DOHH2 (cell line): ENCODE measurements at regions not wholly inside any gene's neighbourhood (a gene's known extent, or its start where the extent isn't known, plus 50 kb on each side); places are given as distances from the start of the nearest gene placed in this dataset.

Experiments used
- H3F3A ChIP-seq: fragments of 200-600 bp; sonication (generic), shearing (Covaris generic); 2 replicates; pipeline ENCODE4 v1.6.0; 2016; ENCODE audit warnings: antibody characterized with exemption, mild to moderate bottlenecking; ENCODE audit not compliant: control insufficient read depth, insufficient read depth
- H3K27ac ChIP-seq: fragments of 200-600 bp; sonication (generic); 2 replicates; pipeline ENCODE4 v1.5.1; 2014; ENCODE audit warnings: low read depth, mild to moderate bottlenecking, low read length, moderate library complexity
- H3K27me3 ChIP-seq: fragments of 200-600 bp; sonication (generic); 2 replicates; pipeline ENCODE4 v1.6.1; 2014; ENCODE audit warnings: mild to moderate bottlenecking, low read length, mixed read lengths; ENCODE audit not compliant: control insufficient read depth
- H3K36me3 ChIP-seq: fragments of 200-600 bp; sonication (generic); 2 replicates; pipeline ENCODE4 v1.6.1; 2014; ENCODE audit warnings: mild to moderate bottlenecking, low read length, moderate library complexity, mixed read lengths; ENCODE audit not compliant: control insufficient read depth
- H3K4me1 ChIP-seq: fragments of 200-600 bp; sonication (generic); 2 replicates; pipeline ENCODE4 v1.6.1; 2014; ENCODE audit warnings: mild to moderate bottlenecking, low read length, mixed read lengths; ENCODE audit not compliant: control insufficient read depth
- H3K4me2 ChIP-seq: fragments of 200-600 bp; sonication (generic); 2 replicates; pipeline ENCODE4 v1.6.0; 2014; ENCODE audit warnings: mild to moderate bottlenecking, low read length, moderate library complexity
- H3K4me3 ChIP-seq: fragments of 200-600 bp; sonication (generic); 2 replicates; pipeline ENCODE4 v1.5.1; 2014; ENCODE audit warnings: mild to moderate bottlenecking, low read length, mixed read lengths
- H3K79me2 ChIP-seq: fragments of 200-600 bp; sonication (generic); 2 replicates; pipeline ENCODE4 v1.6.1; 2014; ENCODE audit warnings: mild to moderate bottlenecking, low read length, mixed read lengths; ENCODE audit not compliant: control insufficient read depth
- H3K9me2 ChIP-seq: fragments of 200-600 bp; sonication (generic); replicated peaks from 2 replicates; pipeline ENCODE4 v1.6.1; 2014; ENCODE audit warnings: mild to moderate bottlenecking, low read length, mixed read lengths; ENCODE audit not compliant: control insufficient read depth
- H3K9me3 ChIP-seq: fragments of 200-600 bp; sonication (generic); 2 replicates; pipeline ENCODE4 v1.6.1; 2014; ENCODE audit warnings: antibody characterized with exemption, low read length, mixed read lengths; ENCODE audit not compliant: control insufficient read depth, insufficient read depth
- H4K20me1 ChIP-seq: fragments of 200-600 bp; sonication (generic); 2 replicates; pipeline ENCODE4 v1.6.0; 2014; ENCODE audit warnings: low read depth, mild to moderate bottlenecking, antibody characterized with exemption, low read length, moderate library complexity; ENCODE audit not compliant: control insufficient read depth, insufficient read depth
- EZH2phosphoT487 ChIP-seq: fragments of 200-600 bp; sonication (generic); IDR thresholded peaks from 2 replicates; pipeline ENCODE4 v1.6.1; 2017; ENCODE audit warnings: borderline replicate concordance, mild to moderate bottlenecking, antibody characterized with exemption, low read length, moderate library complexity, mixed read lengths
- TF ChIP-seq, protein P1 (sequence below): fragments of 200-600 bp; sonication (generic); IDR thresholded peaks from one replicate; pipeline ENCODE4 v1.5.1; 2014; ENCODE audit warnings: antibody characterized with exemption, mild to moderate bottlenecking, low read depth, low read length; ENCODE audit not compliant: poor library complexity, severe bottlenecking

GRCh38 chr19:28301961-28302360, 911.0 kb downstream of the UQCRFS1 start:
- H3K9me2 ChIP-seq = no peaks in the 10 kb centered on the region
- H3K4me2 ChIP-seq = no peak overlapping the region
- H3K27ac ChIP-seq = no peak overlapping the region
- TF ChIP-seq, protein P1, sequence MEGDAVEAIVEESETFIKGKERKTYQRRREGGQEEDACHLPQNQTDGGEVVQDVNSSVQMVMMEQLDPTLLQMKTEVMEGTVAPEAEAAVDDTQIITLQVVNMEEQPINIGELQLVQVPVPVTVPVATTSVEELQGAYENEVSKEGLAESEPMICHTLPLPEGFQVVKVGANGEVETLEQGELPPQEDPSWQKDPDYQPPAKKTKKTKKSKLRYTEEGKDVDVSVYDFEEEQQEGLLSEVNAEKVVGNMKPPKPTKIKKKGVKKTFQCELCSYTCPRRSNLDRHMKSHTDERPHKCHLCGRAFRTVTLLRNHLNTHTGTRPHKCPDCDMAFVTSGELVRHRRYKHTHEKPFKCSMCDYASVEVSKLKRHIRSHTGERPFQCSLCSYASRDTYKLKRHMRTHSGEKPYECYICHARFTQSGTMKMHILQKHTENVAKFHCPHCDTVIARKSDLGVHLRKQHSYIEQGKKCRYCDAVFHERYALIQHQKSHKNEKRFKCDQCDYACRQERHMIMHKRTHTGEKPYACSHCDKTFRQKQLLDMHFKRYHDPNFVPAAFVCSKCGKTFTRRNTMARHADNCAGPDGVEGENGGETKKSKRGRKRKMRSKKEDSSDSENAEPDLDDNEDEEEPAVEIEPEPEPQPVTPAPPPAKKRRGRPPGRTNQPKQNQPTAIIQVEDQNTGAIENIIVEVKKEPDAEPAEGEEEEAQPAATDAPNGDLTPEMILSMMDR = no peak
- TF ChIP-seq EZH2phosphoT487 = no peak
- no peaks in the 10 kb centered on the region for H4K20me1 ChIP-seq
- H3K9me3 ChIP-seq = 0 out of 2 replicates have a peak, but pooled peaks cover 2% of the 10 kb centered on the region
- H3K36me3 ChIP-seq = no peaks in the 10 kb centered on the region
- H3F3A ChIP-seq = no peaks in the 10 kb centered on the region
- no peaks in the 10 kb centered on the region for H3K4me1 ChIP-seq
- H3K79me2 ChIP-seq = no peaks in the 10 kb centered on the region
- H3K4me3 ChIP-seq = no peak overlapping the region
- no peaks in the 10 kb centered on the region for H3K27me3 ChIP-seq

GRCh38 chr19:28301463-28301862, 911.5 kb downstream of the UQCRFS1 start:
- Histone ChIP-seq H4K20me1 (no peaks in the 10 kb centered on the region), H3K4me2 (no peak overlapping the region), H3K4me1 (no peaks in the 10 kb centered on the region), H3K27me3 (no peaks in the 10 kb centered on the region), H3K4me3 (no peak overlapping the region), H3K27ac (no peak overlapping the region), H3K9me2 (no peaks in the 10 kb centered on the region), H3F3A (no peaks in the 10 kb centered on the region), H3K79me2 (no peaks in the 10 kb centered on the region), H3K36me3 (no peaks in the 10 kb centered on the region), H3K9me3 (0 out of 2 replicates have a peak, but pooled peaks cover 3% of the 10 kb centered on the region)
- no peak for TF ChIP-seq EZH2phosphoT487
- TF ChIP-seq, protein P1 = no peak

DNA sequence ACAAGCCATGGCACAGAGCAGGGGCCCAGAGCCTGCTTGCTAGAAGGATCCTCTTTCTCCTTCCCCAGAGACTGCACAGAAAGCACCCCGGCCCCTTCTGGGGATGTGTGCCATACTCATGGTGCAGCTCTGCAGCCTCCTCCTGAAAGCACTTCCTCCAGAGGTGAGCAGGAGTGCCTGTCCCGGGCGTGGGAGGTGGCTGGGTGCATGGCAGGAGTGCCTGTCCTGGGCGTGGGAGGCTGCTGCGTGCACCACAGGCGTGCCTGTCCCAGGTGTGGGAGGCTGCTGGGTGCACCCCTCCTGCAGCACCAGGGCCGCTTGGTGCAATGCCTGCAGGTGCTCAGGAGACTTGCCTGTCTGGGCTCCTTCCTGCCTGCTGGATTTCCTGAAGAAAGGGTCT, 913.3 kb downstream of the UQCRFS1 start:
- Histone ChIP-seq H3K9me3 (0 out of 2 replicates have a peak, but pooled peaks cover 3% of the 10 kb centered on the region), H3K4me2 (no peak overlapping the region), H3K4me3 (no peak overlapping the region), H3K79me2 (no peaks in the 10 kb centered on the region), H3K27me3 (no peaks in the 10 kb centered on the region), H3K9me2 (no peaks in the 10 kb centered on the region), H3K36me3 (no peaks in the 10 kb centered on the region), H3F3A (no peaks in the 10 kb centered on the region), H3K4me1 (no peaks in the 10 kb centered on the region), H4K20me1 (no peaks in the 10 kb centered on the region), H3K27ac (no peak overlapping the region)
- no peak for TF ChIP-seq EZH2phosphoT487
- TF ChIP-seq, protein P1 = no peak
